GM19463 (cell line): ENCODE measurements at regions not wholly inside any gene's neighbourhood (a gene's known extent, or its start where the extent isn't known, plus 50 kb on each side); places are given as distances from the start of the nearest gene placed in this dataset.

Experiments
- ATAC-seq: cut with Tn5 transposase; IDR thresholded peaks from one replicate; pipeline ENCODE4 v1.9.1; 2021; ENCODE audit warnings: mild to moderate bottlenecking, moderate library complexity; ENCODE audit not compliant: unreplicated experiment

GRCh38 chr6:156725712-156726111, 51.5 kb upstream of the ARID1B start:
- ATAC-seq, result no peak

DNA sequence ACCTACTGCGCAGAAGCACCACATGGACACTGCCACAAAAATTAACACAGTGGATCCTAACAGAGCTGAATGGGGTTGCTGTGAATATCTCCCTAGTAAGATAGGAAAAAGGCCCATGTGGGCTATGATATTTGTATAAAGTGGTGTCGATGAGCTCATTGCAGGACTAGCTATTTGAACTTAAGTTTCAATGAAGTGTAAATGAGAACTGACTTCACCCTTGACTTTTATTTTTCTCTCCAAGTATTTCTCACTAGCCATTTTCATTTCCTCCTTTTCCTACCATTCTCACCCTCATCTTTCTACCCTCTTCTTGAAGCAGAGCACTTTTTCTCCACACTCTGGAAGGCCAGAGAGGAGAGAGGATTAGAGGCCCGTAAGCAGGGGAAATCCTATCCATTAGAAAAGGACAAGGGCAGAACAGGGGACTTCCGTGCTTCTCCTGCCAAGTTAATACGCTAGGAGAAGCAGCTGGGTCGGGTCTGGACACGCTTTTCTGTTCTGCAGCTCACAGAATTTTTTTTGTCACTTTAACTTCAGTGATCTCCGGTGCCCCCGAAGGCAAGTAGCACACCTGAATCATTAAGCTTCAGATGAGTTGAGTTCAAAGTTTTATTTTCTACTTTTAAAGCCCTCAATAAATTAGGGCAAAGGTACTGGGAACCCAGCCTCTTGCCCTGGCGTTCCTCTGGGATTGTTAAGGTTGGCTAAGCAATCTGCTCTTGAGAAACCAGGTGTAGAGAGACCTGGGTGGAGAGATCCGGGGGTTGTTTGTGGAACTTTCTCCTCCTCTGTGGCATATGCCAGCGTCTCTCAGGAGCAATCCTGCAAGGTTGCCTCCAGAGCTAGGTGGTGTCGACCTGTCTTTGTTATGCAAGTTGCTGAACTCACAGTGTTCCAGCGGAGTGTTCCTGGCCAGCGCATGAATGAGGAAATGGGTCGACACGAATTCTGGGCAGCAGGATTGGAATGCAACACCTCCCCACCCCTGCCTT, 56.2 kb upstream of the ARID1B start:
- ATAC-seq, result peak; percentile 36

- peak; percentile 86 for ATAC-seq
Measured at GRCh38 chr6:156719720-156720563, 57.2 kb upstream of the ARID1B start.

DNA sequence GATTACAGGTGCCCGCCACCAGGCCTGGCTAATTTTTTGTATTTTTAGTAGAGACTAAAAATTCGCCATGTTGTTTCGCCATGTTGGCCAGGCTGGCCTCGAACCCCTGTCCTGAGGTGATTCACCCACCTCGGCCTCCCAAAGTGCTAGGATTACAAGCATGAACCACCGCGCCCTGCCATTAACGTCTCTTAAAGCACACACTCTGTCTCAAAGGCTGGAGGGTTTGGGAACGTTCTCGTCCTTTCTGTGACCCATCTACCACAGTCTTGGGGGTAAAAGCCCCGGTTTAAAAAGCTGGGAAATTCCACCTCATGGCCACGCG, 57.8 kb upstream of the ARID1B start:
- ATAC-seq, result no peak

- ATAC-seq, result no peak
Measured at GRCh38 chr6:156718647-156719394, 58.4 kb upstream of the ARID1B start.

- ATAC-seq, result no peak
Measured at GRCh38 chr6:156717542-156717941, 59.6 kb upstream of the ARID1B start.

GRCh38 chr6:156715839-156716238, 61.3 kb upstream of the ARID1B start:
- no peak for ATAC-seq

GRCh38 chr6:156713548-156713947, 63.6 kb upstream of the ARID1B start:
- no peak for ATAC-seq

DNA sequence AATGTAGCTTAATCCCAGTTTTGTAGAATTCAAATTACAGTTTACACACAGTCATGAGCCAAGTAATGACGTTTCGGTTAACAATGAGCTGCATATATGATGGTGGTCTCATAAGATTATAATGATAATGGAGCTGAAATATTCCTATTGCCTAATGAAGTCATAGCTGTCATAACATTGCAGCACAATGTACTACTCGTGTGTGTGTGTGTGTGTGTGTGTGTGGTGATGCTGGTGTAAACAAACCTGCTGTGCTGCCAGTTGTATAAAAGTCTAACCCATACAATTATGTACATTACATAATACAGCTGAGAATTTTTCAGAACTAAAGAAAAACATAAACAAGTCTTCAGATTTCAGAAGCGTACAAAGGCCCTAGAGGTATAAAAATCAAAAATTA, 66.7 kb upstream of the ARID1B start:
- no peak for ATAC-seq

GRCh38 chr6:156707818-156708217, 69.4 kb upstream of the ARID1B start:
- no peak for ATAC-seq

DNA sequence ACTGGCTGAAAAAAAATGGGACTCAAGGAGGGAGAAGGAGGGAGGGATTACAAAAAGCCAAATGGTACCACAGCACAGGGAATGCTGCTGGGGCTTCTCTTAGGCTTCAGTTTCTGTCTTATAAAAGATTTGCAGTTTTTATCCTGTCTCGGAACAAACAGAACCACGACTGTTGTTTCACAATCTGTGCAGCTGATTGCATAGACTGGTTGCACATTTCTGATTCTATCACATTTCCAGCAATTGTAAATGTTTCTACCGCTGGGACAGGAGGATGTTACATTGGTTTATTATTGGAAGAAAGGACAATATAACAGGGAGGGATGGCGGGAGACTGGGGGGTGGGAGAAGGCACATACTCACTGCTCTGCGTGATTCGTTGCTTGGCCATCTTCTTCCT, 73.5 kb upstream of the ARID1B start:
- no peak for ATAC-seq

GRCh38 chr6:156701966-156702365, 75.2 kb upstream of the ARID1B start:
- ATAC-seq, result no peak

- ATAC-seq, result no peak
Measured at GRCh38 chr6:156700440-156701057, 76.6 kb upstream of the ARID1B start.

GRCh38 chr6:156699935-156700334, 77.2 kb upstream of the ARID1B start:
- ATAC-seq, result no peak

- ATAC-seq, result peak; percentile 45
Measured at GRCh38 chr6:156699017-156699421, 78.2 kb upstream of the ARID1B start.

DNA sequence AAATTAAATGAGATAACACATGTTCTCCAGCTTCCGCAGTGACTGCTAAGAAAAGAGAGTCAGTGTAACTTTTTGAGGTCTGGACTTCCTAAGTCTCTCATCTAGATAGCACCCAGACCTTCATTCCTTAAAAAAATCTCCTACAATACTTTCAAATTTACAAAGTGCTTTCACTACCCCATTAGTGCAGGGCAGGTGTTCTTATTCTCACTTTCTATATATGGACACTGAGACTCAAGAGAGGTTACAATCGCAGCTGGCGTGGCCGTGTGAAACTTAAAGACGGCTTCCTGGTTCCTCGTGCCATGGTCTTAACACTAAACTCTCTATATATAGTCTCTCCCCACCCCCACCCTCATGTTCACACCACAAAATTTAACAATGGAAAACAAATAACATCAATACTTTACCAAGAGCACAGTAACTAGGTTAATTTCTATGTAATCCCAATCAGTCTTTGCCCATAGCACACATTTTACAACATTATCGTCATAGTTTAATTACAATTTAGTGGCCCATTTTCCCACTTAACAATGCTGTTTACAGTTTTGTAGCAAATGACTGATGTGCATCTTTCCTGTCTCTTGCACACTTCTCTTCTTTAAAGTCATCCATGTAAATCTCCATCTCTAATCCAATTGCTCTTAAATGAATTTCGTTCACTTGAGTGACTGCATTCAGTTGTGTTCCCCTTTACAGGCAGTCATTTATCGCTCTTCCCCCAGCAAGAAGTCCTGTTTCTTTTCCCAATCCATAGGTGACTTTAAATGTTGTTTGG, 78.8 kb upstream of the ARID1B start:
- ATAC-seq, result peak; percentile 65

- peak; percentile 35 for ATAC-seq
Measured at GRCh38 chr6:156697225-156697830, 79.8 kb upstream of the ARID1B start.

GRCh38 chr6:156695742-156696141, 81.4 kb upstream of the ARID1B start:
- ATAC-seq, result no peak

DNA sequence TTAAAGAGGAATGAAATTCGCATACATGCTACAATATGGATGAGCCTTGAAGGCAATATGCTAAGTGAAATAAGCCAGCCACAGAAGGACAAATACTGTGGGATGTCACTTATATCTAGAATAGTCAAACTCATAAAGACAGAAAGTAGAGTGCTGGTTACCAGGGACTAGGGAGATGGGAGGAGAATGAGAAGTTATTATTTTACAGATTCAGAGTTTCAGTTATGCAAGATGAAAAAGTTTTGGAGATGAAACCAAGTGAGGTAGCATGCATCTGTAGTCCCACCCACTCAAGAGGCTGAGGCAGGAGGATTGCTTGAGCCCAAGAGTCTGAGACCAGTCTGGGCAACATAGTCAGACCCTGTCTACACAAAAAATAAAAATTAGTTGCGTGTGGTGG, 82.5 kb upstream of the ARID1B start:
- peak; percentile 8 for ATAC-seq

GRCh38 chr6:156691018-156691417, 86.2 kb upstream of the ARID1B start:
- peak; percentile 53 for ATAC-seq
